ENCODE measurements at regions not wholly inside any gene's neighbourhood (a gene's known extent, or its start where the extent isn't known, plus 50 kb on each side); places are given as distances from the start of the nearest gene placed in this dataset.

- TF ChIP-seq ZNF224 (CRISPR knock-in tag; IDR thresholded peaks at IDR 0.05) (no peak), ZBTB34 (CRISPR knock-in tag; IDR thresholded peaks at IDR 0.05) (no peak), ZNF629 (CRISPR knock-in tag; conservative IDR thresholded peaks at IDR 0.05) (no peak), GTF3A (CRISPR knock-in tag; conservative IDR thresholded peaks at IDR 0.05) (no peak), ZNF790 (CRISPR knock-in tag; IDR thresholded peaks at IDR 0.05; ENCODE audit: borderline replicate concordance) (no peak), ZNF430 (CRISPR knock-in tag; IDR thresholded peaks at IDR 0.05) (no peak), TBP (CRISPR knock-in tag; IDR thresholded peaks at IDR 0.05) (no peak), ERF (CRISPR knock-in tag; IDR thresholded peaks at IDR 0.05) (no peak), EP300 (IDR thresholded peaks at IDR 0.05; ENCODE audit: low read depth in 2 of 2, low read length in 2 of 2) (peak in 1 of 2 experiments; percentile 62; a peak in 2 of 4 replicates), EP300 (CRISPR knock-in tag; IDR thresholded peaks at IDR 0.05; ENCODE audit: borderline replicate concordance) (no peak), CSRNP1 (CRISPR knock-in tag; IDR thresholded peaks at IDR 0.05) (no peak), POLR2AphosphoS5 (IDR thresholded peaks at IDR 0.05; ENCODE audit: low read depth, low read length) (no peak), ZNF562 (CRISPR knock-in tag; IDR thresholded peaks at IDR 0.05; ENCODE audit: borderline replicate concordance) (no peak)
- TF ChIP-seq, protein P1, sequence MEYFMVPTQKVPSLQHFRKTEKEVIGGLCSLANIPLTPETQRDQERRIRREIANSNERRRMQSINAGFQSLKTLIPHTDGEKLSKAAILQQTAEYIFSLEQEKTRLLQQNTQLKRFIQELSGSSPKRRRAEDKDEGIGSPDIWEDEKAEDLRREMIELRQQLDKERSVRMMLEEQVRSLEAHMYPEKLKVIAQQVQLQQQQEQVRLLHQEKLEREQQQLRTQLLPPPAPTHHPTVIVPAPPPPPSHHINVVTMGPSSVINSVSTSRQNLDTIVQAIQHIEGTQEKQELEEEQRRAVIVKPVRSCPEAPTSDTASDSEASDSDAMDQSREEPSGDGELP (IDR thresholded peaks at IDR 0.05; ENCODE audit: borderline replicate concordance, low read depth): no peak
- TF ChIP-seq, protein P2, sequence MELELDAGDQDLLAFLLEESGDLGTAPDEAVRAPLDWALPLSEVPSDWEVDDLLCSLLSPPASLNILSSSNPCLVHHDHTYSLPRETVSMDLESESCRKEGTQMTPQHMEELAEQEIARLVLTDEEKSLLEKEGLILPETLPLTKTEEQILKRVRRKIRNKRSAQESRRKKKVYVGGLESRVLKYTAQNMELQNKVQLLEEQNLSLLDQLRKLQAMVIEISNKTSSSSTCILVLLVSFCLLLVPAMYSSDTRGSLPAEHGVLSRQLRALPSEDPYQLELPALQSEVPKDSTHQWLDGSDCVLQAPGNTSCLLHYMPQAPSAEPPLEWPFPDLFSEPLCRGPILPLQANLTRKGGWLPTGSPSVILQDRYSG (CRISPR knock-in tag; IDR thresholded peaks at IDR 0.05): no peak
- TF ChIP-seq, protein P3, sequence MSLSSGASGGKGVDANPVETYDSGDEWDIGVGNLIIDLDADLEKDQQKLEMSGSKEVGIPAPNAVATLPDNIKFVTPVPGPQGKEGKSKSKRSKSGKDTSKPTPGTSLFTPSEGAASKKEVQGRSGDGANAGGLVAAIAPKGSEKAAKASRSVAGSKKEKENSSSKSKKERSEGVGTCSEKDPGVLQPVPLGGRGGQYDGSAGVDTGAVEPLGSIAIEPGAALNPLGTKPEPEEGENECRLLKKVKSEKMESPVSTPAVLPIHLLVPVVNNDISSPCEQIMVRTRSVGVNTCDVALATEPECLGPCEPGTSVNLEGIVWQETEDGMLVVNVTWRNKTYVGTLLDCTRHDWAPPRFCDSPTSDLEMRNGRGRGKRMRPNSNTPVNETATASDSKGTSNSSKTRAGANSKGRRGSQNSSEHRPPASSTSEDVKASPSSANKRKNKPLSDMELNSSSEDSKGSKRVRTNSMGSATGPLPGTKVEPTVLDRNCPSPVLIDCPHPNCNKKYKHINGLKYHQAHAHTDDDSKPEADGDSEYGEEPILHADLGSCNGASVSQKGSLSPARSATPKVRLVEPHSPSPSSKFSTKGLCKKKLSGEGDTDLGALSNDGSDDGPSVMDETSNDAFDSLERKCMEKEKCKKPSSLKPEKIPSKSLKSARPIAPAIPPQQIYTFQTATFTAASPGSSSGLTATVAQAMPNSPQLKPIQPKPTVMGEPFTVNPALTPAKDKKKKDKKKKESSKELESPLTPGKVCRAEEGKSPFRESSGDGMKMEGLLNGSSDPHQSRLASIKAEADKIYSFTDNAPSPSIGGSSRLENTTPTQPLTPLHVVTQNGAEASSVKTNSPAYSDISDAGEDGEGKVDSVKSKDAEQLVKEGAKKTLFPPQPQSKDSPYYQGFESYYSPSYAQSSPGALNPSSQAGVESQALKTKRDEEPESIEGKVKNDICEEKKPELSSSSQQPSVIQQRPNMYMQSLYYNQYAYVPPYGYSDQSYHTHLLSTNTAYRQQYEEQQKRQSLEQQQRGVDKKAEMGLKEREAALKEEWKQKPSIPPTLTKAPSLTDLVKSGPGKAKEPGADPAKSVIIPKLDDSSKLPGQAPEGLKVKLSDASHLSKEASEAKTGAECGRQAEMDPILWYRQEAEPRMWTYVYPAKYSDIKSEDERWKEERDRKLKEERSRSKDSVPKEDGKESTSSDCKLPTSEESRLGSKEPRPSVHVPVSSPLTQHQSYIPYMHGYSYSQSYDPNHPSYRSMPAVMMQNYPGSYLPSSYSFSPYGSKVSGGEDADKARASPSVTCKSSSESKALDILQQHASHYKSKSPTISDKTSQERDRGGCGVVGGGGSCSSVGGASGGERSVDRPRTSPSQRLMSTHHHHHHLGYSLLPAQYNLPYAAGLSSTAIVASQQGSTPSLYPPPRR (CRISPR knock-in tag; IDR thresholded peaks at IDR 0.05; ENCODE audit: borderline replicate concordance): peak; percentile 67; the same call in 1 of the 2 replicates
- TF ChIP-seq, protein P4, sequence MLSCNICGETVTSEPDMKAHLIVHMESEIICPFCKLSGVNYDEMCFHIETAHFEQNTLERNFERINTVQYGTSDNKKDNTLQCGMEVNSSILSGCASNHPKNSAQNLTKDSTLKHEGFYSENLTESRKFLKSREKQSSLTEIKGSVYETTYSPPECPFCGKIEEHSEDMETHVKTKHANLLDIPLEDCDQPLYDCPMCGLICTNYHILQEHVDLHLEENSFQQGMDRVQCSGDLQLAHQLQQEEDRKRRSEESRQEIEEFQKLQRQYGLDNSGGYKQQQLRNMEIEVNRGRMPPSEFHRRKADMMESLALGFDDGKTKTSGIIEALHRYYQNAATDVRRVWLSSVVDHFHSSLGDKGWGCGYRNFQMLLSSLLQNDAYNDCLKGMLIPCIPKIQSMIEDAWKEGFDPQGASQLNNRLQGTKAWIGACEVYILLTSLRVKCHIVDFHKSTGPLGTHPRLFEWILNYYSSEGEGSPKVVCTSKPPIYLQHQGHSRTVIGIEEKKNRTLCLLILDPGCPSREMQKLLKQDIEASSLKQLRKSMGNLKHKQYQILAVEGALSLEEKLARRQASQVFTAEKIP (CRISPR knock-in tag; IDR thresholded peaks at IDR 0.05; ENCODE audit: borderline replicate concordance): no peak
Measured at GRCh38 chr7:124460555-124460954, 305.0 kb downstream of the GPR37 start (continued).
